HG03439 (cell line): ENCODE measurements at regions not wholly inside any gene's neighbourhood (a gene's known extent, or its start where the extent isn't known, plus 50 kb on each side); places are given as distances from the start of the nearest gene placed in this dataset.
"Not testable (repeated sequence)": the region's sequence is repeated elsewhere in the genome, so short reads cannot be mapped to it uniquely, and the experiment has no call there.

Source experiments
- ATAC-seq: cut with Tn5 transposase; IDR thresholded peaks from one replicate; pipeline ENCODE4 v1.9.1; 2021; ENCODE audit warnings: mild to moderate bottlenecking, moderate library complexity; ENCODE audit not compliant: unreplicated experiment

DNA sequence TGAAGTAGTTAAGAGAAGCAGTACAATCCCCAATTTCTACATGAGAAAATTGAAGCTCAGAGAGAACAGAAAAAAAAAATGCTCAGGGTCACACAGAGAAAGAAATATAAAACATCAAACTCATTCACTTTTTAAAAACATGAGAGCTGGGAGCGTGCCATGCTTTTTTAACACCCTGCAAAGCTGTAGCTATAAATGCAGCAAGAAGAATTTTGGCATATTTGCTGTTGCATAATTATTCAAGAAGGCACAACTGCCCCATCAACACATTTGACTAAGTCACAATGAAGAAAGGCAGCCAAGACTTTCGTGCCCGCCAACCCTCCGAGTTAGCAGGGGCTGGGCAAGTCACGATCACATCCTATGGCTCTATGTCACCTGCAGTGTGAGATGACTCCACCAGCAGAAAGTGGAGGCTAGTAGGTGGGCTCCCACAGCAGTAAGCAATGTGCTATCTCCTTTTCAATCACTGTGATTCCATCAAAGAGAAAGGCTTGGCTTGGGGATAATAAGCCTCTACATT lies 214.8 kb downstream of the DHX15 start:
- no peak for ATAC-seq

DNA sequence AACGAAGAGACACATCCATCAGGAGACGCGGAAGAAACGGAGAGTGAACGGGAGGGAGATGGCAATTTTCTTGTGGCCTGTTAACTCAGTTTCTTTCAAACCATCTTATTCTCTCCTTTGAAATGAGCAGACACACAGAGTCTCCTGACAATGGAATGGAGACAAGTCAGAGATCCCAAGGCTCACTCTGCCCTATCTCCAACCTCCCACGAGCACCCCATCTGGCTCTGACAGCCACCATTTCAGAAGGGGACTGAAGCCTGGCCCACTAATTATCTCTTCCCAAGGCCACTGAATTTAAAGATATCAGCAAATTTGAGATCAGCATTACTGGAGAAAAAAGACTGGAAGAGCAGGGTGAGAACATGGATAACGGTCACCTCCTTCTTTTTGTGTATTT lies 215.6 kb downstream of the DHX15 start:
- no peak for ATAC-seq

DNA sequence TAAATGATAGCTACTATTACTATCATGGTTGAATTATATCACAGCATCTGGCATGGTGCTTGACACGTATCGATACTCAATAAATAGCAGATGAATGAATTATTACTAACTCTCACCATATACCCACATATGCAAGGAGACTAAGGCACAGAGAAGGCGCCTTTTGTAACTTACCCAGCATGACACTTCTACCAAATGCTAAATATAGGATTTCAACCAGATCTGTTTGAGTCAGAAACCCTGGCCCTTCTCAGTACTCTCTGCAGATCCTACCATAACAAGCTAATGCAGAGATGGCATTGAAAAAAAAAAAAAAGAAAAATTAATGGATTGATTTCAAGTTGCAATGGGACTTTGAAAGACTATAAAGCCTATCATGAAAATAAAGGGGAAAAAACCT lies 219.5 kb downstream of the DHX15 start:
- no peak for ATAC-seq

DNA sequence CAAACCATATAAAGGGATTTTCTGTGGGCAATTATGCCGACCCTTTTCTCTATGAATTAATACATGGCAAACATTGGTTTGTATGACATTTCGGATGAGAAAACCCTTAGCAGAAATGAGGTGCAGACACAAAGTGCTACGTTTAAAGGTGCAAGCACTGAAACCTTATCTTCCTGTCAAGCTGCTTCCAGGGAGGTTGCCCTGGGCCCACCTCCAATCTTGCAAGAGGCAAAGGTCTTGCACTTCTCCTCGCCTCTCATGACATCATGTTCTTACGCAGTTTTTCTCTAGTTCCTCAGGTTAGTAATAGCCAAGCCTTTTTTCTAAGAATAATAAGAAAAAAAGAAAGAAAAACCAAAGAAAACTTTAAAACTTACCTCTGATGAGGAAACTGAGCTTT lies 220.1 kb downstream of the DHX15 start:
- ATAC-seq = no peak

DNA sequence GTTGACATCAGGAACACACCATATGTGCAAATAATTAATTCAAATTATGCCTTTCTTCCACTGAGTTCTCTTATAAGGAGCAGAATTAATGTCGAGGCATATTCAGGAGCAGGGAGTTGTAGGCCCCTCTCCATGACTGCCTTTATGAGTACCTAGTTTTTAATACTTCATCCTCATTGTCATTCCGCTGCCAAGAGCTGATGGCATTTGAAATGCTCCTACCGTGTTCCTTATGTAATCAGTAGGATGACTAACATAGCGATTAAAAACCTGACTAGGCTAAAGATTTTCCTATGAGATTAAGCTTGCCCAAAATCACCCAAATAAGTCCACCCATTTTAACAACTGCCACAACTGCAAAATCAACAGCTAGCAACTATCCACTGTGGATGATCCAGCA lies 220.6 kb downstream of the DHX15 start:
- ATAC-seq = no peak

DNA sequence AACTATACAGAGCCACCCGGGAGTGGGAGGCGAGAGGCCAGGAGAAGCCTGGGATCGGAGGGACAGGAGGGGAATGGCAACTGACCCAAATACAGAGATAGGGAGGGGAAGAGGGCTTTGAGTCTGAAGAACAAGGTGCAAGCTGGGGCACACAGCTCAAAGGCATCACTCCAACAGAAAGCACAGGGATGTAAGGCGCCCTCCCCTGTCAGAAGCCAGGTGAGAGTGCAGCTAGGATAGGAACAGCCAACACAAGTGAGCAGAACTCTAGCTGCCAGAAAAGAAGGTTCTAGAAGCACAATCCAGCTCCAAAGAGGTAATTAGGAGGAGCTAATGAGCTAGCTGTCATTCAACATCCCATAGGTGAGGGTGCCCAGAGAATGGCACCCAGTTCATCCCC lies 232.2 kb downstream of the DHX15 start:
- ATAC-seq = no peak

DNA sequence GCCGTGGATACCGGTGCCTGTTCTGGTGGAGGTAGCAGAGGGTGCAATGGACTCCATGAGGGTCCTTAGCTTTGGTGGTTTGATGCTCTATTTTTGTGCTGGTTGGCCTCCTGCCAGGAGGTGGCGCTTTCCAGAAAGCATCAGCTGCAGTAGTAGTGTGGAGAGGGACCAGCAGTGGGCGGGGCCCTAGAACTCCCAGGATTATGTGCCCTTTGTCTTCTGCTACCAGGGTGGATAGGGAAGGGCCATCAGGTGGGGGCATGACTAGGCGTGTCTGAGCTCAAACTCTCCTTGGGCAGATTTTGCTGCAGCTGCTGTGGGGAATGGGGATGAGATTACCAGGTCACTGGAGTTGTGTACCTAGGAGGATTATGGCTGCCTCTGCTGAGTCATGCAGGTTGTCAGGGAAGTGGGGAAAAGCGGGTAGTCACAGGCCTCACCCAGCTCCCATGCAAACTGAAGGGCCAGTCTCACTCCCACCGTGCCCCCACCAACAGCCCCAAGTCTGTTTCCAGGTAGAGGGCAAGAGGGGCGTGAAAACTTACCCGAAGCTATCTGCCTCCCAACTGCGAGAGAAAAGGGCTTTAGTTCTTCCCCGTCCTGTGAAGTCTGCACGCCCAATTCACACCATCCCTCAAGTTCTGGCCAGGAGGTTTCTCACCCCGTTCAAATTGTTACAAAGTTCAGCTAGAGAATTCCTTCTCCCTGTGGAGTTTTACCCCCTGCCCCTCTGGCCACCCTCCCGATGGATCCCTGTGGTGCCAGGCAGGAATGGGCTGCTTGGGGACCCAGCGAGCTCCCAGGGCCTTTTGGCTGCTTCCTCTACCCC lies 235.0 kb downstream of the DHX15 start:
- not testable (repeated sequence) for ATAC-seq

DNA sequence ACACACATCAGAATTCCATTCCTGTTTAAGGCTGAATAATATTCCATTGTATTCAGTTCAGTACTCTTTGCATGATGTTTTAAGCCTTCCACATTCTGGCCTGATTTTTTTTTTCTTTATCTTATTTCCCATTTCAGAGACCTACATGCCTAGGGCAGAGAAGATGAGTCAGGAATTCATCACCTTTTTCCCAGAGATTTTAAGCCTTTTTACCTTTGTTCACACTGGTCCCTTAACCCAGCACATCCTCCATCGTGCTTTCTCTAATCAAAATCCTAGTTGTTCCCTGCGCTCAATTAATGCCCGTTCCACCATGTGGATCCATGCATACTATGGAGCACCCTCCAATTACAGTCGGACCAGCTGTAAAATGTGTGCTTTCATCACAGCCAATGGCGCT lies 245.1 kb downstream of the DHX15 start:
- no peak for ATAC-seq

DNA sequence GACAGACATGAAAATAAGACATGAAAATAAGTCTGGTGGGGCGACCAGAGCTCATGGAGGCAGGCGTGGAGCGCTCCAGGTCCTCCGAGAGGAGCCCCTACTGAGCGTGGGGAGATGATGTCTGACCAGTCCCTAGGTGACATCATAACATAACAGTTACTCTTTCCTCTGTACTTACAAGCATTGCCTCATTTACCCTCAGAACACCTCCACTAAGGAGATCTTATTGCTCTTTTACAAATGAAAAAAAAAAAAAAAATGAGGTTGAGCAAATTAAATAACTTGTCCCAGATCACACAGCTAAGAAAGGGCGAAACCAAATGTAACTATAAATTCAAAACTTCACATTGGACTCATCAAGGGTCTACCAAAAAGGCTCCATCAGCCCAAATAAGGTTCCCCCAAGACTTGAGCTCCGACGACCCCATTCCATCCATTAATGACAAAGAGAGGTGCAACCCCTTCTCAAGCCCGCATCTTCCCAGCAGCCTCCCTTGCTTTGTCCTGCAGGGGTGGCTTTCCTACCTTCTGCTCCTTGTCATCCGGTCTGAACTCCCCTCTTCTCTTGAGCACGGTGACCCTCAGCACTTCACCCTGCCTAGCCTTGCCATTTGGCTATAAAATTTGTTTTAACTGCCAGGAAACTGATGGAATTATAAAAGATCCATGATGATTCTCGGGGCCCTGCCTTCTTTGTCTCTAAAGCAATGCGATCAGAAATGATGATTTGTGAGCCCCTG lies 246.7 kb downstream of the DHX15 start:
- no peak for ATAC-seq

DNA sequence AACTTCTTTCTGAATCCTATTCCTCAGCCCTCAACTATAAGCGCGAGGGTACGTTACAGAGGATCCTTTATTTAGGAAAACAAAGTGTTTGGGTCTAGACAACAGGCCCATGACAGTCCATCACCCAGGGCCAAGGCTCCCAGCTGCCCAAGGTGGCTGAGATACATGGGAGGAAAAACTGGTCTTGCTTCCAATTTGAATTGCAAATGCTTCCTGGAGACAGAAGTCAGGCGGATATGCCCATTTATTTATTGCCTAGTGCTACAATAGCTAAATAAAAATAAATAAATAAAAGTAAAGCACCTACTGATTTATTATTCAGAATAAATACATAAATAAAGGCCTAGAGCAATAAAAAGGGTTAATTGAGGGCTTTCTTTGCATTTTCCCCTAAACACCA lies 248.7 kb downstream of the DHX15 start:
- no peak for ATAC-seq

DNA sequence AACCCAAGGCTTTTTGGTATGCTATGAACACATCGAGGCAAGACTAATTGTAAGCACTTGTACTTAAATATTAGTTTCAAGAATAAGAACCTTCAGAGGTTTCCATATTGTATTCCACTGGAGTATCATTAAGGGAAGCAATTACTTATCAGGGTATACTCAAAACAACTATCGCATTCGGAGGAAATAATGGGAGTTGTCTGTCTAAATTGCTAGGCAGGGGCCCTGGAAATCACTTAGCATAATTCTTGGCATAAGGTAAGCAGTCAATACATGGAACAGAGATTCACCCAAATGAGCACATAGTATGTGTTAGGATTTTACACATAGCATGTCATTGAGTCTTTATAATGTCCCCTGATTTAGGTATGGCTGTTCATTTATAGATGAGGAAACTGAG lies 249.4 kb downstream of the DHX15 start:
- ATAC-seq = no peak

DNA sequence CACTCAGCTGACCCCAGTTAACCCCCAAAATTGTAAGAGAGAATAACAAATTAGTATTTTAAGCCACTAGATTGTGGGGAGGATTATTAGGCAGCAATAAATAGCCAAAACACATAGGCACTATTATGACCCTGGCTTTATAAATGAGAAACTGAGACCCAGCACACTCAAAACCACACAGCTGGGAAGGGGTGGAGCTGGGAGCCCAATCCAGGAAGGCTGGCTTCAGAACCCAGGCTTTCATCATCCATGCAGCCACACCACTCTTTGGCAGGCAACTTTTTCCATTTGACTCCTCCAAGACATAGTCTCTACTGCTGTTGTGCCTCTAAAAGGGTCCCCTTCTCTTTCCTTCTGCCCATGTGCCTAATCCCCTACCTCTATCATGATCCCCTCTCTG lies 253.8 kb downstream of the DHX15 start:
- no peak for ATAC-seq

DNA sequence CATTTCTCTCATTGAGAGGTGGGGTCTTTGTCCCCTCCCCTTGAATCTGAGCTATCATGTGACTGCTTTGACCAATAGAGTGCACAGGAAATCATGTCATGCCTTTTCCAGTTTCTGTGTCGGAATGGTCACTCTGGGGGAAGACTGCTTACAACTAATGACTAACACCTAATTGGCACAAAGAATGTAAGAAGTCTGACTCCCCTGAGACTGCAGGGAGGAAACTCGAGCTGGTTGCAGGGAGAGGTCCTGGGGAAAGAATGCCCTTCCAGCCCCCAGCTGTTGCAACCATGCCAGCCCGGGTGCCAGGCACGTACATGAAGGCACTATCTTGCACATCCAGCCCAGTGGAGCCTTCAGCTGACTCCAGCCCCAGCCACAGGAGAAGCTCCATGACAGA lies 254.2 kb downstream of the DHX15 start:
- no peak for ATAC-seq

DNA sequence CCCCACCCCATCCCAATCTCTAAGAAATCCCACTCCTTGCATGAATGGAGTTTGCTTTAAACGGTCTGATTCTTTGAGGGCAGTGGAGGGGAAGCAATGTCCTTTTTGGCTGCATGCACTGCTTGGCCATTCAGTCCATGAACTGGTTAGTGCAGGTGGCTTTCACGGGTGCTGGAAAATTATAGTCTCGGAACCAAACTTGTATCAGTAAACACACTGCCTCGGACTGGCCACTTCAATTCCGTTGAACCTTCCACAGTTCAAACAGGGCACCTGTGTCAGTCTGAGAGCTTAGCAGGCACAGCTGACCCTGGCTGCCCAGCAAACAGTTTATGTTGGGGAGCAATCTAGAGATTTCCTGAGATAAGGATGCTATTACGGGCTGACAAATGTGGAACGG lies 255.6 kb downstream of the DHX15 start:
- no peak for ATAC-seq

DNA sequence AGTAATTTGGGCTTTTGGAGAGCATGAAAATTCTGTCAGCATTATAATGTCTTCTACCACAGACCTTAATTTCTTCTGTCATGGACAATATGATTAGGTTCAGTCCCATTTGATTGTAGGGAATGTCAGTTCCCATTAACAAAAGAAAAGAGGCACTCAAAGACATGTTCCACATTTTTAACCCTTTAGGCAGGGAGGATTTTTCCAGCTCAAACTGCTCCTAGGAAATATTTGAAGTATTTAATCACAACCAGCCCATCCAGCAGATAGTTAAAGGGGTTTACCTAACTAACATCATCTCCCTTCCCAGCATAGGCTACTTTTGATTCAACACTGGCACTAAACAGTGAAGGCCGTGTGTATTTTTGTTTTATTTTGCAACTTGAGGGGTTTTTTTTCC lies 256.0 kb downstream of the DHX15 start:
- ATAC-seq = no peak

DNA sequence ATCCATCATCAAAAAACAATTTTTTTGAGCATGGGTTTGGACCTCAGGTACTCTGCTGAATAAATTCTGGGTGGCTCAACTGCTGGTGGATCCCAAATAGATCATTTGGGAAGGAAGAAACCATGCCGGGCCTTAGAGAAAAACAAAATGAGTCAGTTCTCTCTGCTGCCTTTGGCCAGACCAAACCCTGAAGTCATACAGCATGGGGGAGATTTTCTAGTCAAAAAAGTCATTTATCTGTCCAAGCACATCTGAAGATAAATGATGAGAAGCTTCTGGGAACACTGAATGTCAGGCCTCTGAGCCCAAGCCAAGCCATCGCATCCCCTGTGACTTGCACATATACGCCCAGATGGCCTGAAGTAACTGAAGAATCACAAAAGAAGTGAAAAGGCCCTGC lies 261.4 kb downstream of the DHX15 start:
- no peak for ATAC-seq

DNA sequence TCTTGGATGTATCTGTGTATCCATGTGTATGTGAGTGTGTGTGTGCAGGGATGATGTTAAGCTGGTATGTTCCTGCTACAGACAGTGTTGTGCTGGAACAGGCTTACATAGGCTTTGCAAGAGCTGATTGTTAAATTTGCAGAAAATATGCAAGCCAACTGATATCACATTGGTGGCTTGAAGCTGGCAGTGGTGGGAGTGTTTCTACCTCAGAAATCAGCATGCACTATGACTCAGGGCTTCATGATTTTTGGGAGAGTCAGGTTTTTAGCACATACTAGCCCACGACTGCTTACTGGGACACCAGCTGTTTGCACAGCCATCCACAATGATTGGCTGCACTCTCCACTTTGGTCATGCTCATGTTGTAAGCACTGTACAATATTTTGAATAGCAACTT lies 261.8 kb downstream of the DHX15 start:
- no peak for ATAC-seq

DNA sequence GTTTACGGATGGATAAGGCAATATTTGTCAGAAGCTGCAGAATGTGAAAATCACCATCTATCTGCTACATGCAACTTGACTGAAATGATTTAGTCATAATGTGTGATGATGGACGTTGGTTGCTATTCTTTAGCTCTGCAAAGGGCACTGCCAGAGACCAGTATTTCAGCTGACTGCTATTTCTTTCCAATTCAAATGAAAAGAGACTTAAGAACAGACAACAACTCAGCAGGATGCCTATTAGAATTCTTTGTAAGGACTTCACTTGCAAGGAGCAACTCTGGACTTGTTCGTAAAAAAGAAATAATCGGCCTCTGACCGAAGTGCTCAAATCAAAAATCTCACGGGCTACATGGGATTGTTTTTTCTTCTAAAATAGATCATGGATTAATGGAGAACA lies 262.7 kb downstream of the DHX15 start:
- no peak for ATAC-seq

DNA sequence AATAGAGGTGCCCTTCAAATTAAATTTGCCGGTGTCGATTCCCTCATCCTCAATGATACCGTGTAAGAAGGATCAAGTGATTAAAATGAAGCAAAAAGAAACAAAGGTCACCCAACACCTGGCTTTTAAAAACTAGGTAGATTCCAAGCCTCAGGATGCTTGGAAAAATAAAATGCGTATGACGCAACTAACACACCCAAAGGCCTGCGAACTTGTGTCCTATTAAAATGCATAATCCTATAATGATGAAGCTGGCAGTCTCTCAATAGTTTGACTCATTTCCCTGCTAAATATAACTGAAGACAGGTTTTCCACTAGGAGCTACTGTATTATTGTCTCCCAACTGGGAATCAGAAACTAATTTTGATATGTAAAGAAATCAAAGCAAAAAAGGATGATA lies 263.2 kb downstream of the DHX15 start:
- no peak for ATAC-seq

DNA sequence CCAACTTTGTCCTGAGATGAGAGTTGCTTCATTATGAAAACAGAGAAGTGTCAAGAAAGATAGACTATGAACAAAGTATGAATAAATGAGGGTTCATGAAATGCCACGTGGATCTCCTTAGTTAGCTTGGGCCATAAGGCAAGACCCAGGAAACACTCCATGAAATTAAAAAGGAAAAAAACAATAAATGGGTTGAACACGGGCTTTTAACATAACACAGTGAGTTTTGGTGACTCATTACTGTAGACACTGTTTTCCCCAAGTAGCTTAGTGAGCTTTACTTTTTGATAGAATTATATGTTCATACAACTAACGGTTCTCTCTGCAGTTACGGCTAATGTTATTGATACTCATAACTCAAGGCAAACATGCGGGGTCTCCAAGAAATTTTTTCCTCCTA lies 265.0 kb downstream of the DHX15 start:
- no peak for ATAC-seq

DNA sequence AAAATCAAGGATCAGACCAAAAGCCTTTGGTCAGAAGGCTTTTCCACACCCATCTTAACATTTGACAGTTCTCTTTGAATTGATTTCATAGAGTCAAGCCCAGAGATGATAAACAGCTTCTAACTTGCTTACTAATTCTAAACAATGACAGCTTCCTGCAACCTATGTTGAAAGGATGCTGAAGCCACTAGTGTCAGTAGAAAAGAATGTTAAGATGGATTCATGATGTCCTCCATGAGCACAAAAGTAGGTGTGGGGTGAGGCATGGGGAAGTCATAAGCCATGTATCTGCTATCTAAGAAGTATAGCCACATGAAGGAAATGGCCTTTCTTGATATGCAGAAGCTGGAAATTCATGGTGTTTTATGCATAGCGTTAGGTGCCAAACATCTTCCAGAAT lies 269.3 kb downstream of the DHX15 start:
- no peak for ATAC-seq

DNA sequence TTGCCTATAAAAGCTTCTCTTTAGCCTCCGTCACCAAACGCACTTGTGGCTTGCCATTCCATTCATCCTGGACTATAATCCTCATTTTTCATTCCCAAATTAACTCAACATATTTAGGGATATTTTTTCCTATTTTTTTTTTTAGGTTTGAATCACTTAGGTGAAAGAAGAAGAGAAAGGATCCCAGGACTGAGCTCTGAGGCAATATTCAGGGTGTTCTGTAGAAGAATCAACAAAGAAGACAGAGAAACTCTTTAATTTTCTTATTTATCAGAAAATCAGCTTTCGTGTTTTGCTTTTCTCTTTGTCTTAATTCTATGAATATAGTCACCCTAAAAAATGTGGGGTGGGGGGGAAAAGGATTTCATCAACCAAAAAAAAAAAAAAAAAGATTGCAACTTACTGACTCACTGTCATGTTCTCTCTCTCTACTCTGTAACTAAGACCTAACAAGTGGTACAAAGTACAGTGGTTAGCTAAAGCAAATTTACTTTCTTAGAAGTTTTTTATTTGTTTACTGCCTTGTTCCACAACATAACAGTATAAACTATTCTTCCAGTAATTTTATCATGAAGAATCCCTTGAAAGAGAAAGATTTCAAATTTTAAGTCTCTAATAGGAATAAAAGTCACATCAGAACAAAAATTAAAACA lies 272.0 kb downstream of the DHX15 start:
- ATAC-seq = no peak
